OCI-LY3 (cell line): ENCODE measurements at regions not wholly inside any gene's neighbourhood (a gene's known extent, or its start where the extent isn't known, plus 50 kb on each side); places are given as distances from the start of the nearest gene placed in this dataset.

Experiments used
- EZH2phosphoT487 ChIP-seq: fragments of 200-600 bp; shearing (Covaris generic); IDR thresholded peaks from 2 replicates; pipeline ENCODE4 v1.6.1; 2018; ENCODE audit warnings: antibody characterized with exemption, mixed run types, low read depth
- TF ChIP-seq, protein P1 (sequence below): fragments of 200-600, 300-600 bp; sonication (generic); IDR thresholded peaks from 2 replicates; pipeline ENCODE4 v1.5.1; 2014; ENCODE audit warnings: antibody characterized with exemption, low read length, low read depth

- TF ChIP-seq, protein P1, sequence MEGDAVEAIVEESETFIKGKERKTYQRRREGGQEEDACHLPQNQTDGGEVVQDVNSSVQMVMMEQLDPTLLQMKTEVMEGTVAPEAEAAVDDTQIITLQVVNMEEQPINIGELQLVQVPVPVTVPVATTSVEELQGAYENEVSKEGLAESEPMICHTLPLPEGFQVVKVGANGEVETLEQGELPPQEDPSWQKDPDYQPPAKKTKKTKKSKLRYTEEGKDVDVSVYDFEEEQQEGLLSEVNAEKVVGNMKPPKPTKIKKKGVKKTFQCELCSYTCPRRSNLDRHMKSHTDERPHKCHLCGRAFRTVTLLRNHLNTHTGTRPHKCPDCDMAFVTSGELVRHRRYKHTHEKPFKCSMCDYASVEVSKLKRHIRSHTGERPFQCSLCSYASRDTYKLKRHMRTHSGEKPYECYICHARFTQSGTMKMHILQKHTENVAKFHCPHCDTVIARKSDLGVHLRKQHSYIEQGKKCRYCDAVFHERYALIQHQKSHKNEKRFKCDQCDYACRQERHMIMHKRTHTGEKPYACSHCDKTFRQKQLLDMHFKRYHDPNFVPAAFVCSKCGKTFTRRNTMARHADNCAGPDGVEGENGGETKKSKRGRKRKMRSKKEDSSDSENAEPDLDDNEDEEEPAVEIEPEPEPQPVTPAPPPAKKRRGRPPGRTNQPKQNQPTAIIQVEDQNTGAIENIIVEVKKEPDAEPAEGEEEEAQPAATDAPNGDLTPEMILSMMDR = no peak
- no peak for TF ChIP-seq EZH2phosphoT487
Observed at GRCh38 chr11:28956446-28956845, 848.3 kb downstream of the METTL15 start.
